ENCODE measurements at regions not wholly inside any gene's neighbourhood (a gene's known extent, or its start where the extent isn't known, plus 50 kb on each side); places are given as distances from the start of the nearest gene placed in this dataset.
"Not testable (repeated sequence)": the region's sequence is repeated elsewhere in the genome, so short reads cannot be mapped to it uniquely, and the experiment has no call there.

GRCh38 chr12:67716817-67717216 lies 68.3 kb downstream of the DYRK2 start:
- no peak for TF ChIP-seq POLR2A (IDR thresholded peaks at IDR 0.05; ENCODE audit: low read depth, low read length)
- FAIRE-seq (no peak), DNase-seq (ENCODE audit: insufficient read length, low spot score) (no peak)

GRCh38 chr12:67719303-67719702 lies 70.8 kb downstream of the DYRK2 start:
- not testable (repeated sequence) for FAIRE-seq; DNase-seq (ENCODE audit: insufficient read length, low spot score)

GRCh38 chr12:67720351-67720856 lies 71.9 kb downstream of the DYRK2 start:
- TF ChIP-seq POLR2A (IDR thresholded peaks at IDR 0.05; ENCODE audit: low read depth, low read length), result no peak
- DNase-seq (ENCODE audit: insufficient read length, low spot score), result no peak

GRCh38 chr12:67721248-67721647 lies 72.7 kb downstream of the DYRK2 start:
- TF ChIP-seq POLR2A (IDR thresholded peaks at IDR 0.05; ENCODE audit: low read depth, low read length), result no peak
- FAIRE-seq (no peak), DNase-seq (ENCODE audit: insufficient read length, low spot score) (no peak)

More at GRCh38 chr12:67720351-67720856, 71.9 kb downstream of the DYRK2 start:
- no peak for FAIRE-seq

DNA sequence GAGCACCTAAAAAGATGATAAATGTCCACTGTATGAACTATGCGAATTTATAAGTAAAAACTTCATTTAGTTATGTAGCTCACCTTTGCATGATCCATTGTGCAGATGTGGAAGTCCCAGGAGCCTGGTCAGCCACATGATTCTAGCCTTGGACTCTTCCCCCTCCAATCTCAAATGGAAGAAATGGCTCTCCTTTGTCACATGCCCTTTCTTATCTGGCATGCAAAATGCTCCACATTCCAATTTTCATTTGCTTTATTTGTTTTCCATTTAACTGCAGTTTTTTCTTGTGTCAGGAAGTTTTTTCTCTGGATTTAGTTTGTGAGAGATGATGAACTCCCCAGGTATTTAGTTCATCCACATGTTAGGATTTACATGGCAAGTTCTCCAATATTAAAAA lies 73.8 kb downstream of the DYRK2 start:
- TF ChIP-seq POLR2A (IDR thresholded peaks at IDR 0.05; ENCODE audit: low read depth, low read length), result no peak
- FAIRE-seq, result no peak
- DNase-seq (ENCODE audit: insufficient read length, low spot score), result no peak

DNA sequence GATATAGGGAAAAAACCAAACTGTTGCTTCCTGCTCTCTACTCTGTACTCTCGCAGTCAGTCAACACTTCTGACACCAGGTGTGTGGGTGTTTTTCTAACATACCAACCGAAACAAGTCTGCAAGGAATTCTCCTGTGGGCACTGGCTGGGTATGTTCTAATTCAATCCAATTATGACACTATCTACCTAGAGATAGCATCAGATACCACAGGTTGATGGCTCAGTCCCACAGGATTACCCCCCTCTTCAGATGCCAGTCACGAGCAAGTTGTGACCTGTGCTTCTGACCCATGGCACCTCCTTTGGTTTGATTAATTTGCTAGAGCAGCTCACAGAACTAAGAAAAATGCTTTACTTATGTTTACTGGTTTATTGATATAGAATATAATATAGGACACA lies 78.3 kb downstream of the DYRK2 start:
- FAIRE-seq, result no peak
- TF ChIP-seq POLR2A (IDR thresholded peaks at IDR 0.05; ENCODE audit: low read depth, low read length), result no peak
- no peak for DNase-seq (ENCODE audit: insufficient read length, low spot score)

DNA sequence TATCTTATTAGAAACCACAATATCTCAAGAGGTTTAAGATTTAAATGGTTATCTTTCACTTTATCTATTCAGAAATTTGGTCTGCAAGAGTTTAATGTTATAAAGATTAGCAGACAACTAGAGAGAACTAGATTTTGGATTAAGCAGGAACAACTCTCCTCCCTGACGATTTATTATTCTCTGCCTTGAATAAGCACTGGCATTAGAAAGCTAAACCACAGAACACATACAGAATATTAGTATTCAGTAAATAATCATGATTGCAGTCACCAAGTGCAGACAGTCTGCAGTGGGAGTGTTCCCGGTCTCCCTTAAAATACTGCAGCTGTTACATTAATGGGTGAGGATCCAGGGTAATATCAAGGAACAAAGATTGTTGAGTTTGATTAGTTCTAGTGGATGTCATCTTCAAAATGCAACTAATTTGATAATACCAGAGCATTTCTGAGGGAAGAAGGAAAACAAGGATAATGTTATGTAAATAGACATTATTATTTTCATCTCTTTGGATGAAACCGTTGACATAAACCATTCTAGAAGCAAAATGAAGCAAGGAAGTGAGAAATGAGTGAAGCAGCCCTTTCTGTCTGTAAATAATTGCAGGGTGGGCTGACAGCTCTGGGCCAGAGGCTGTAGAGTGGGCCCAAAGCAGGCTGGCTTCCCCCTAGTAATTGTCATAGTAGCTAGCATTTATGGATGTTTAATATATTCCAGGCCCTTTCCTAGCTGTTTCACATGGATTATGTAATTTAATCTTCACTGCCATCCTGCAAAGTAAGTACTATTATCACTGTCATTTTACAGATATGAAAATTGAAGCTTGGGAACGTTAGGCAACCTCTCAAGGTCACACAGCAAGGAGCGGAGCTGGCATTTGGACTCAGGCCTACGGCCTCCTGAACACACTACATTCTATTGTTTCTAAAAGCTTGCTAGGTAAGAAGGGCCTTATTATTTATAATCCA lies 79.4 kb downstream of the DYRK2 start:
- no peak for TF ChIP-seq POLR2A (IDR thresholded peaks at IDR 0.05; ENCODE audit: low read depth, low read length)
- no peak for DNase-seq (ENCODE audit: insufficient read length, low spot score)
- no peak for FAIRE-seq

GRCh38 chr12:67732857-67733256 lies 84.3 kb downstream of the DYRK2 start:
- FAIRE-seq (no peak), DNase-seq (ENCODE audit: insufficient read length, low spot score) (no peak)
- TF ChIP-seq POLR2A (IDR thresholded peaks at IDR 0.05; ENCODE audit: low read depth, low read length), result no peak

GRCh38 chr12:67735868-67736267 lies 87.3 kb downstream of the DYRK2 start:
- no peak for TF ChIP-seq POLR2A (IDR thresholded peaks at IDR 0.05; ENCODE audit: low read depth, low read length)
- FAIRE-seq (no peak), DNase-seq (ENCODE audit: insufficient read length, low spot score) (no peak)

- FAIRE-seq (no peak), DNase-seq (ENCODE audit: insufficient read length, low spot score) (no peak)
- TF ChIP-seq POLR2A (IDR thresholded peaks at IDR 0.05; ENCODE audit: low read depth, low read length), result no peak
Observed at GRCh38 chr12:67740711-67741110, 92.2 kb downstream of the DYRK2 start.

GRCh38 chr12:67741270-67741669 lies 92.7 kb downstream of the DYRK2 start:
- TF ChIP-seq POLR2A (IDR thresholded peaks at IDR 0.05; ENCODE audit: low read depth, low read length), result no peak
- FAIRE-seq (no peak), DNase-seq (ENCODE audit: insufficient read length, low spot score) (no peak)

DNA sequence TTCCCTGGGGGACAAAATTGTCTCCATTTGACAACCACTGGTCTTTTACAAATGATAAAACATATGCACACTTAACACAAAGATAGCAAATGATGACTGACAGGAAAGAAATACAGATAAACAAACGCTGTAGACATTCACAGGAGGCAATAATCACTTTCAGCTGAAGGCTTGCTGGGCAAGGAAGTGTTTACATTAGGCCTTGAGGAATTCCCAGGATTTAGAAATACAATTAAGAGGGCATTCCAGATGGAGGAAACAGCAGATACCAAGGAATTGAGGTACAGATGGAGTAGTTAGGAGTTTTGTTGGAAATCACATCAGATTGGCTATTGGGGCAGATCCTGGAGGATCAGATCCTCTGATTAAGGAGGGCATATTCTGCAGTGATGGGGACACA lies 93.9 kb downstream of the DYRK2 start:
- no peak for TF ChIP-seq POLR2A (IDR thresholded peaks at IDR 0.05; ENCODE audit: low read depth, low read length)
- FAIRE-seq (no peak), DNase-seq (ENCODE audit: insufficient read length, low spot score) (no peak)

- TF ChIP-seq POLR2A (IDR thresholded peaks at IDR 0.05; ENCODE audit: low read depth, low read length), result no peak
- DNase-seq (ENCODE audit: insufficient read length, low spot score) (peak; percentile 37), FAIRE-seq (peak; percentile 71)
Observed at GRCh38 chr12:67747869-67748742, 99.6 kb downstream of the DYRK2 start.

GRCh38 chr12:67748743-67749040 lies 100.1 kb downstream of the DYRK2 start:
- DNase-seq (ENCODE audit: insufficient read length, low spot score) (no peak), FAIRE-seq (no peak)
- no peak for TF ChIP-seq POLR2A (IDR thresholded peaks at IDR 0.05; ENCODE audit: low read depth, low read length)

Data from H54 (cell line).